Choroid plexus epithelial cell (primary cell): ENCODE measurements at regions not wholly inside any gene's neighbourhood (a gene's known extent, or its start where the extent isn't known, plus 50 kb on each side); places are given as distances from the start of the nearest gene placed in this dataset.
A peak's percentile ranks its signal among the peaks of the same experiment; 100 is the strongest.
"Not testable (repeated sequence)": the region's sequence is repeated elsewhere in the genome, so short reads cannot be mapped to it uniquely, and the experiment has no call there.

Source experiments
- DNase-seq: peaks from one replicate; pipeline ENCODE4 v3.0.0-alpha.2; 2010; ENCODE audit warnings: low read depth
- H3K4me3 ChIP-seq: 2 replicates; pipeline ENCODE4 v1.5.1; 2011; ENCODE audit warnings: low read depth, mild to moderate bottlenecking, control low read depth, low read length, moderate library complexity
- CTCF ChIP-seq: conservative IDR thresholded peaks from 2 replicates; pipeline ENCODE4 v1.5.1; 2011; ENCODE audit warnings: low read depth, mild to moderate bottlenecking, control low read depth, inconsistent platforms, low read length, moderate library complexity

DNA sequence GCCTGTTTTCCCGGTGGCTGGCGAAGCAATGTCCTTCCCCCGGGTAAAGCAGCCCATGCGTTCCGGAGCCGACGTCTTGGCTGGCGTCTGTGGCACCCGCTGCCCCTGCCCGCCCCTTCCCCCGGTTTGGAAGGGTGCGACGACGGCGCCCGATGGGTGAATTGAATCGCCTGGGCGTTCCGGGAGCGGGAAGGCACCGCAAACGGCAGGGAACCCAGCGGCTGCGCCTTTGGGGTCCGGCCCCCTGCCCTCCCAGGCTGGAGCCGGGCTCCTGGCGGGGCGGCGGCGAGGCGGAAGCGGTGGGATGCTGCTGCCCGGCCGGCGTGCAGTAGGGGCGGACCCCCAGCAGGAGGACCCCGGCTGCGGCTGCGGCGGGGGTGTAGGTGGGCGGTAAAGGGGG is 123.6 kb upstream of the RHOU start:
- DNase-seq, H3K4me3 ChIP-seq: not testable (repeated sequence)

DNA sequence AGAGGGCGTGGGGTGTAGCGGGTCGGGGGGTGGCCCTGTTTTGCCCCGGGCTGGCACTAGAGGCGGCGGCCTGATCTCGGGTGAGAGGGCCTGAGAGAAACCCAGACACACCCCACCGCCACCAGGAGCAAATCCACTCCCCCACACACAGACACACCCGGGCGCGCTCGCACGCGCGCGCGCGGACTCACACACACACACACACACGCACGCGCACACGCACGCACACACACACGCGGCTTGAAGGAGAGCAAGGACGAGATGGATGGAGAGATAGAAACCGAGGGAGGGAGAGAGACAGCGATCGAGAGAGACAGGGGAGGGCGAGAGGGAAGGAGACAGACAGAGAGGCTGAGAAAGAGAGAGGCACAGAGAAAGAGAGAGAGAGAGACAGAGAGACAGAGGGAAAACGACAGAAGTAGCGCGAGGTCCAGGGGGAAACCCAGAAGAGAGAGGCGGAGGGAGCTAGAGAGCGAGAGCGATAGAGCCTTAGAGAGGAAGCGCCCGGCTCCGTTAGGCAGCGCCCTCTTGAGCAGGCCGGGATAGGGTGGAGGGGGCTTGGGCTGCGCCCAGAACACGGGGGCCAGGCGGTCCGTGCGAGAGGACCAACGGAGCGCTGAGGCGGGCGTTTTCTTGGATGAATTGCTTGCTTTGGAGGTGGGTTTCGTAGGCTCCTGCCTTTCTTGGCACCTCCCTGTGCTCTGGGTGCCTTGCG is 113.1 kb upstream of the RHOU start:
- not testable (repeated sequence) for H3K4me3 ChIP-seq, DNase-seq

DNA sequence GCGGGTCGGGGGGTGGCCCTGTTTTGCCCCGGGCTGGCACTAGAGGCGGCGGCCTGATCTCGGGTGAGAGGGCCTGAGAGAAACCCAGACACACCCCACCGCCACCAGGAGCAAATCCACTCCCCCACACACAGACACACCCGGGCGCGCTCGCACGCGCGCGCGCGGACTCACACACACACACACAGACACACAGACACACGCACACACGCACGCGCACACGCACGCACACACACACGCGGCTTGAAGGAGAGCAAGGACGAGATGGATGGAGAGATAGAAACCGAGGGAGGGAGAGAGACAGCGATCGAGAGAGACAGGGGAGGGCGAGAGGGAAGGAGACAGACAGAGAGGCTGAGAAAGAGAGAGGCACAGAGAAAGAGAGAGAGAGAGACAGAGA is 108.8 kb upstream of the RHOU start:
- not testable (repeated sequence) for DNase-seq

DNA sequence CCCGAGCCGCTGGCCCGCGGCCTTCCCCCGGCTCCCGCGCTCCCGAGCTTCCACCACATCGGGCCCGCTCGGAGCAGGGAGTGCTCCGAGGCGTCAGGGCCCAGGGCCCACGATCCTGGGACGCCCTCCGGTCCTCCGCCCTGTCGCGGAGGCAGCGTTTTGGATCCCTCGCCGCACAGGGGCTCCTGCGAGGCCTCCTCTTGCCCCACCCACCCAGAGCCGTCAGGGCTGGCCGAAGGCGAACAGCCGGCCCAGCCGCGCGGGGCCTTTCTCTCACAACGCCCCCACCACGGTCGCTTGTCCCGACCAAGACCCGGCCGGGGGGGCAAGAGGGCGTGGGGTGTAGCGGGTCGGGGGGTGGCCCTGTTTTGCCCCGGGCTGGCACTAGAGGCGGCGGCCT is 102.4 kb upstream of the RHOU start:
- DNase-seq, result not testable (repeated sequence)
- peak overlapping the region; percentile 36 for H3K4me3 ChIP-seq

More for the DNA sequence above, 108.8 kb upstream of the RHOU start:
- not testable (repeated sequence) for H3K4me3 ChIP-seq

DNA sequence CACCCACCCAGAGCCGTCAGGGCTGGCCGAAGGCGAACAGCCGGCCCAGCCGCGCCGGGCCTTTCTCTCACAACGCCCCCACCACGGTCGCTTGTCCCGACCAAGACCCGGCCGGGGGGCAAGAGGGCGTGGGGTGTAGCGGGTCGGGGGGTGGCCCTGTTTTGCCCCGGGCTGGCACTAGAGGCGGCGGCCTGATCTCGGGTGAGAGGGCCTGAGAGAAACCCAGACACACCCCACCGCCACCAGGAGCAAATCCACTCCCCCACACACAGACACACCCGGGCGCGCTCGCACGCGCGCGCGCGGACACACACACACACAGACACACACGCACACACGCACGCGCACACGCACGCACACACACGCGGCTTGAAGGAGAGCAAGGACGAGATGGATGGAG is 100.0 kb upstream of the RHOU start:
- not testable (repeated sequence) for DNase-seq

DNA sequence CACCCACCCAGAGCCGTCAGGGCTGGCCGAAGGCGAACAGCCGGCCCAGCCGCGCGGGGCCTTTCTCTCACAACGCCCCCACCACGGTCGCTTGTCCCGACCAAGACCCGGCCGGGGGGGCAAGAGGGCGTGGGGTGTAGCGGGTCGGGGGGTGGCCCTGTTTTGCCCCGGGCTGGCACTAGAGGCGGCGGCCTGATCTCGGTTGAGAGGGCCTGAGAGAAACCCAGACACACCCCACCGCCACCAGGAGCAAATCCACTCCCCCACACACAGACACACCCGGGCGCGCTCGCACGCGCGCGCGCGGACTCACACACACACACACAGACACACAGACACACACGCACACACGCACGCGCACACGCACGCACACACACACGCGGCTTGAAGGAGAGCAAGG is 97.8 kb upstream of the RHOU start:
- DNase-seq, result not testable (repeated sequence)
- peak overlapping the region; percentile 29 for H3K4me3 ChIP-seq

More for the DNA sequence above, 100.0 kb upstream of the RHOU start:
- H3K4me3 ChIP-seq, result peak overlapping the region; percentile 28

DNA sequence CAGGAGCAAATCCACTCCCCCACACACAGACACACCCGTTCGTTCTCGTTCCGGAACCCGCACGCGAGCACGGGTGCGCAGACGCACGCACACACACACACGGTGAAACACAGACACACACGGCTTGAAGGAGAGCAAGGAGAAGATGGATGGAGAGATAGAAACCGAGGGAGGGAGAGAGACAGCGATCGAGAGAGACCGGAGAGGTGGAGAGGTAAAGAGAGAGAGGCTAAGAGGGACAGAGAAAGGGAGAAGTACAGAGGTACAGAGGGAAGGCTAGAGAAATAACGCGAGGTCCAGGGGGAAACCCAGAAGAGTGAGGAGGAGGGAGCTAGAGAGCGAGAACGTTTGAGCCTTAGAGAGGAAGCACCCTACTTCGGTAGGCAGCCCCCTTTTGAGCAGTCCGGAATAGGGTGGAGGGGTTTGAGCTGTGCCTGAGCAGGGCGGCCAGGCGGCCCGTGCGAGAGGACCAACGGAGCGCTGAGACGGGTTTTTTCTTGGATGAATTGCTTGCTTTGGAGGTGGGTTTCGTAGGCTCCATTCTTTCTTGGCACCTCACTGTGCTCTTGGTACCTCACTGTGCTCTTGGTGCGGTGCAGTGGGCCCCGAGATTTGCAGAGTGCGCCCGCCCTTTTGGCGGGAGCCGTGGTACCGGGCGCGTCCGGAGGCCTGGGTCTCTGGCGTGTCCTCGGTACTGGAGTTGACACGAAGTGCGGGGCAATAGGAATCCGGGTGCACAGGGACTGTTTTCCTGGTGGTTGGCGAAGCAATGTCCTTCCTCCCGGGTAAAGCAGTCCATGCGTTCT is 88.4 kb upstream of the RHOU start:
- no peak for TF ChIP-seq CTCF
- peak overlapping the region; percentile 55 for H3K4me3 ChIP-seq
- DNase-seq, result peak; percentile 48

- TF ChIP-seq CTCF, result no peak
- H3K4me3 ChIP-seq, result peak overlapping the region; percentile 55
- peak; percentile 57 for DNase-seq
These were observed 87.5 kb upstream of the RHOU start for GRCh38 chr1:228647523-228648444.

DNA sequence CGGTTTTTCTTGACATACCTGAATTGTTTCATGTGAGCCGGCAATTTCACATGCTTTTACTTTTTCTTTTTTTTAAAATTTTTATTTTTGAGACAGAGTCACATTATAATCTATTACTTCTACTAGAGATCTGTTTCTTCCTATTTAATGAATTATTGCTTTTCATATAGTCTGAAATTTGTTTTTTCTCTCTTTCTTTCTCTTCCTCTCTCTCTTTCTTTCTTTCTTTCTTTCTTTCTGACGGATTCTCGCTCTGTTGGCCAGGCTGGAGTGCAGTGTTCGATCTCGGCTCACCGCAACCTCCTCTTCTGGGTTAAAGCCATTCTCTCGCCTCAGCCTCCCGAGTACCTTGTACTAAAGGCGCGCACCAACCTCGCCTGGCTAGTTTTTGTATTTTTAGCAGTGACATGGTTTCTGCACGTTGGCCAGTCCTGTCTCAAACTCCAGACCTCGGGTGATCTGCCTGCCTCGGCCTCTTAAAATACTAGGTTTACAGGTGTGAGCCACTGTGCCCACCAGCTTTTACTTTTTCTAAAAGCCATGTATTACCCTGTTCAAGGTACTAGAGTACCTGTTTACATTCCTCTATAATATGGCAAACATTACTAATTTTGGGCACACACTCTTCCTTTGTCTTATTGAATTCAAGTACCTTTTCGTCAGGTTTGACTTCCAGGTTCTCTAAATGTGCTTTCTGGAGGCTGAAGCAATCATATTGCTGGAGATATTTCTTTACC is 86.5 kb upstream of the RHOU start:
- H3K4me3 ChIP-seq, result no peak overlapping the region
- TF ChIP-seq CTCF, result no peak
- DNase-seq, result no peak
